Right atrium auricular region (tissue), 2 donors: ENCODE measurements at regions not wholly inside any gene's neighbourhood (a gene's known extent, or its start where the extent isn't known, plus 50 kb on each side); places are given as distances from the start of the nearest gene placed in this dataset.
A peak's percentile ranks its signal among the peaks of the same experiment; 100 is the strongest.

Source experiments
- DNase-seq: peaks from one replicate; pipeline ENCODE4 v3.0.0-alpha.2; 2019; ENCODE audit warnings: low spot score
- H3K27ac ChIP-seq, 2 donors: fragments of 200-600 bp; sonication (generic); 1 replicate in 1 of 2; 2 replicates in 1 of 2; pipeline ENCODE4 v1.5.1; 2016 to 2019
- H3K27me3 ChIP-seq, 2 donors: fragments of 200-600 bp; sonication (generic); one replicate each; pipeline versions ENCODE4 v1.5.1 to v1.6.0; 2017 to 2019
- H3K36me3 ChIP-seq: fragments of 200-600 bp; sonication (generic); one replicate; pipeline ENCODE4 v1.5.1; 2016
- H3K4me1 ChIP-seq, 2 donors: fragments of 200-600 bp; sonication (generic); one replicate each; pipeline versions ENCODE4 v1.5.1 to v1.6.0; 2017 to 2019
- H3K4me3 ChIP-seq, 2 donors: fragments of 200-600 bp; sonication (generic); 1 replicate in 1 of 2; 2 replicates in 1 of 2; pipeline ENCODE4 v1.5.1; 2017 to 2019; ENCODE audit warnings: mild to moderate bottlenecking in 1 of 2, moderate library complexity in 1 of 2
- H3K9me3 ChIP-seq, 2 donors: fragments of 200-600 bp; sonication (generic); one replicate each; pipeline ENCODE4 v1.5.1; 2019
- TF ChIP-seq, protein P1 (sequence below), 2 donors: fragments of 200-600 bp; sonication (generic); IDR thresholded peaks; one replicate each; pipeline ENCODE4 v1.5.1; 2019; ENCODE audit warnings: antibody characterized with exemption in 2 of 2

DNA sequence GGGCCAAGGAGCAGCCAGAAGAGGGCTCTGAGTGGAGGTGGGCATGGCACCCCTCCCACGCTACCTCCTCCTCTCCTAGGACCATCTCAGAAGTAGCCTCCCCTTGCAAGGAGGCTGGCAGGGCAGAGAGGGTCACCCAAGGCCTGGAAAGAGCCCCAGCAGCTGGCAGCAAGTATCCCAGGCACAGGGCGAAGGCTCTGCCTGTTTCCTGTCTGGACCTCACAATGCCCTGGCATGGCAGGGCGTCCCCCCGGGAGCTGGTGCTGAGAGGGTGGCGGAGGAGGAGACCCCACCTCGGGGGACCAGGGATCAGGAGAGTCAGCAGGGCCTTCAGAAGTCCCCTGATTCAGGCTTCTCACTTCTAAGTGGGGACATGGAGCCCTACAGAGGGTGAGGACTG lies 66.2 kb upstream of the TAF1B start:
- Histone ChIP-seq H3K4me3 (no peak overlapping the region), H3K4me1 (peaks cover 0 to 16% of the 10 kb centered on the region in 2 donors), H3K36me3 (no peaks in the 10 kb centered on the region), H3K27me3 (no peaks in the 10 kb centered on the region), H3K9me3 (no peaks in the 10 kb centered on the region), H3K27ac (no peak overlapping the region)
- TF ChIP-seq, protein P1, sequence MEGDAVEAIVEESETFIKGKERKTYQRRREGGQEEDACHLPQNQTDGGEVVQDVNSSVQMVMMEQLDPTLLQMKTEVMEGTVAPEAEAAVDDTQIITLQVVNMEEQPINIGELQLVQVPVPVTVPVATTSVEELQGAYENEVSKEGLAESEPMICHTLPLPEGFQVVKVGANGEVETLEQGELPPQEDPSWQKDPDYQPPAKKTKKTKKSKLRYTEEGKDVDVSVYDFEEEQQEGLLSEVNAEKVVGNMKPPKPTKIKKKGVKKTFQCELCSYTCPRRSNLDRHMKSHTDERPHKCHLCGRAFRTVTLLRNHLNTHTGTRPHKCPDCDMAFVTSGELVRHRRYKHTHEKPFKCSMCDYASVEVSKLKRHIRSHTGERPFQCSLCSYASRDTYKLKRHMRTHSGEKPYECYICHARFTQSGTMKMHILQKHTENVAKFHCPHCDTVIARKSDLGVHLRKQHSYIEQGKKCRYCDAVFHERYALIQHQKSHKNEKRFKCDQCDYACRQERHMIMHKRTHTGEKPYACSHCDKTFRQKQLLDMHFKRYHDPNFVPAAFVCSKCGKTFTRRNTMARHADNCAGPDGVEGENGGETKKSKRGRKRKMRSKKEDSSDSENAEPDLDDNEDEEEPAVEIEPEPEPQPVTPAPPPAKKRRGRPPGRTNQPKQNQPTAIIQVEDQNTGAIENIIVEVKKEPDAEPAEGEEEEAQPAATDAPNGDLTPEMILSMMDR (IDR thresholded peaks at IDR 0.05): no peak
- no peak for DNase-seq

GRCh38 chr2:9778012-9778411 lies 65.3 kb upstream of the TAF1B start:
- TF ChIP-seq, protein P1 (IDR thresholded peaks at IDR 0.05): peak in 1 of 2 donors; percentile 43
- Histone ChIP-seq H3K4me1 (peaks cover 0 to 8% of the 10 kb centered on the region in 2 donors), H3K9me3 (no peaks in the 10 kb centered on the region), H3K4me3 (no peak overlapping the region), H3K27me3 (no peaks in the 10 kb centered on the region), H3K27ac (no peak overlapping the region), H3K36me3 (no peaks in the 10 kb centered on the region)
- DNase-seq: no peak

DNA sequence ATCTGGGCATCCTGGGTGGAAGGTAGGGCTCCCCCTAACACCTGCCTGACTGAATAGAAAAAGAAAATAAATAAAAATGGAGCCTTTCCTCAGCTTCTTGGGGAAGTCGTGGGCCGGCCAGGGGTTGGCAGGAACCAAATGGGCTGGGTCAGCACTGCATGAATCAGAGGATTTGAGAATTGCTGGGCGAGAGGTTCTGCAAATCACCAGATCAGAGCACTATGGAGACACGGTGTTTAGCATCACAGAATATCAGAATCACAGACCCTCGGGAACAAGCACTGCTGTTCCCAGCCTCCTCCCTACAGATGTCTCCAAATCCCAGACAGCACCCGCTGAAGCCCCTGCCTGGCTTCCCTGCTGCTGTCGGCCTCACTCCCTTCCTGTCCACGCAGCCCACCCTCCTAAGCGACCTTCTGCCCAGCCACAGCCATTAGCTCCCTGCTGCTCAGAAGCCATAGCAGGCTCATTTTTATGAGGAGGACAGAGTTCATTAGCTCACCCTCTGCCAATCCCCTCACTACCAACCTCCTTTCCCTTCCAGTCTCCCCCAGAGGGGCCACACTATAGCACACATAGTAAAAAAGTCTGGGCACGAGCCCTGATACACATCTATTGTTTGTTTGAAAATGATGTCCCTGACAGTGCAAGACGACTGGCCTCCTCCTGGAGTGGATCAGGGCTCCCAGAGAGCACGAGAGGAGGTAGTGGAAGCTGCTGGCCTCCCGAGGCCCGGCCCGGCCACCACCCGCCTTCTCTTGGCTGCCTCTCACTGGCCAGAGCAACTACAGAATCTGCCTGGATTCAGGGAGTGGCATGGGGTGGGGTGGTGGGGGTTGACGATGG lies 64.6 kb upstream of the TAF1B start:
- TF ChIP-seq, protein P1 (IDR thresholded peaks at IDR 0.05): no peak
- DNase-seq: no peak
- Histone ChIP-seq H3K4me3 (no peak overlapping the region), H3K27me3 (no peaks in the 10 kb centered on the region), H3K27ac (no peak overlapping the region), H3K9me3 (no peaks in the 10 kb centered on the region), H3K36me3 (no peaks in the 10 kb centered on the region), H3K4me1 (peaks cover 0 to 1% of the 10 kb centered on the region in 2 donors)

DNA sequence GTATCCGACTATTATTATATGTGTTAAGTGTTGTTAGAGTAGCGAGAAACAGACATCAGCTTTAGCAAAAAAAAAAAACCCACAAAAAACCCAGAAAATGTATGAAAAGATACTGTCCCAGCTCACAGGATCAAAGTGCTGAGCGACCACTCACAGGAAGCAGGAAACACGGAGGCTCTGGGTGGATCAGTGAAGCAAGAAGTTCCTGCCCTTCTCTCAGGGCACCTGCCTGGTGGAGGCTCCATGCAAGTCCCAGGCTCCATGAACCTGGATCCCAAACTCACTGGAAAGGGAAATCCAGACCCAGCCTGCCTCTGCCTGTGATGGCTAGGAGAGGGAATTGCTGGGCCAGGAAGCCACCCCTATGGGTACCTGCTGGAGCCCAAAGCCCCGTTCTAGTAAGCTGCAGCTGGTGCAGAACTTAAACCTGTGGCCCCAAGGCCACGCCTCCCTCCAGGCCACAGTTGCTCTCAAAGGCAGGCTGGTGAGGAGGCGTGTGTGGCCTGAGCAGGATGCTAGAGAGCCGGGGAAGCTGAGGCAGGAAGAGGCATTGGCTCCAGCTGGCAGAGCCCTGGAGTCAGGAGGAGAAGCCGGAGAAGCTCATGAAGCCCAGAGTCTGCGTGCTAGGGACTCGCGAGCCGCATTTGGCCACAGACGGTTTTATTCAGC lies 63.5 kb upstream of the TAF1B start:
- Histone ChIP-seq H3K9me3 (no peaks in the 10 kb centered on the region), H3K36me3 (no peaks in the 10 kb centered on the region), H3K4me1 (no peaks in the 10 kb centered on the region), H3K4me3 (no peak overlapping the region), H3K27me3 (no peaks in the 10 kb centered on the region), H3K27ac (no peak overlapping the region)
- TF ChIP-seq, protein P1 (IDR thresholded peaks at IDR 0.05): no peak
- no peak for DNase-seq

DNA sequence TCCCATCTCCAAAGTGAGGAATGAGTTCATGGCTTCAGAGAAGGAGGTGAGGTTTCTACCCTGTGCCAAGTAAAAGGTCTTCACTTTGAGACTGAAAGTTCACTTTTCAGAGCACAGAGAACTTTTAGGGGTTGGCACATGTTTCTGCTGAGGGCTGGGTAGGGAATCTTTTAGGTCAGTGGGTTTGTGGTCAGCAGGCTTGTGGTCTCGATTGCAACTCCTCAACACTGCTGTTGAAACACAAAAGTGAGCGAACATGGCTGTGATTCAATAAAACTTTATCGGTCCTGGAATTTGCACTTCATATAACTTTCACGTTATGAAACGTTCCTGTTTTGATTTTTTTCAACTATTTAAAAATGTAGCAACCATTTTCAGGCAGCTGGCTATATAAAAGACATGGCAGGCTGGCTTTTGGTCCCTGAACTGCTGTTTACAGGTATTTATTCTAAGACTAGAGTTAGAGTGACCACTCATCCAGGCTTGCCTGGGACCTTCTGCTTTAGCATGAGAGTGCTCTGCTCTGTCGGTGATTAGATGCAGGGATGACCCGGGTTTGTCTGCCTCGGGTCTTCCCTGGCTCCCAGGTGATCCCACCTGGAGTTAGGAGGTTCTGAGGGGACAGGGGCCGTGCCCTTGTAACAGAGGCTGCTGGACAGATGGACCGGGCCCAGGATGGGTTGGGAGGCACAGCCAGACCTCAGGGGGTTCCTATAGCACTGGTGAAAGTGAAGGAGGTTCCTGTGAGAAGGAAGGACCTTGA lies 62.7 kb upstream of the TAF1B start:
- H3K9me3 ChIP-seq: no peaks in the 10 kb centered on the region
- TF ChIP-seq, protein P1 (IDR thresholded peaks at IDR 0.05): no peak
- H3K4me3 ChIP-seq: no peak overlapping the region
- no peak for DNase-seq
- H3K36me3 ChIP-seq: no peaks in the 10 kb centered on the region
- no peaks in the 10 kb centered on the region for H3K4me1 ChIP-seq
- no peaks in the 10 kb centered on the region for H3K27me3 ChIP-seq
- H3K27ac ChIP-seq: no peak overlapping the region
